A549 (cell line): ENCODE measurements at regions not wholly inside any gene's neighbourhood (a gene's known extent, or its start where the extent isn't known, plus 50 kb on each side); places are given as distances from the start of the nearest gene placed in this dataset.
A peak's percentile ranks its signal among the peaks of the same experiment; 100 is the strongest.

Experiments
- ATAC-seq, 2 experiments: fragments of 200-7000 bp in 1 of 2; fragments of >200 bp in 1 of 2; cut with Nextera tagmentation in 1 of 2; cut with Tn5 transposase in 1 of 2; 3 replicates each; pipeline versions ENCODE4 v1.8.0 to v1.9.1; 2018 to 2020; ENCODE audit warnings: mild to moderate bottlenecking in 1 of 2, moderate library complexity in 1 of 2
- CTCF ChIA-PET: fragments of 300-600 bp; sonication (Branson Sonifier 250); formaldehyde crosslinking; extraction: SDS; loops from one replicate; lab custom pipeline; 2021; ENCODE audit warnings: antibody characterized with exemption, inconsistent platforms; lab: Yijun Ruan, JAX
- POLR2A ChIA-PET: fragments of 350-600 bp; formaldehyde crosslinking; extraction: SDS; loops from one replicate; lab custom pipeline; 2021; ENCODE audit warnings: antibody characterized with exemption, inconsistent platforms; lab: Yijun Ruan, JAX
- DNase-seq, 2 experiments: peaks; one replicate each; pipeline versions ENCODE4 v3.0.0 to v3.0.0-alpha.2; 2011 to 2016; ENCODE audit warnings: low read depth in 1 of 2, low spot score in 1 of 2
- FAIRE-seq: peaks from 2 replicates; lab custom pipeline; 2011; peaks lifted over from hg19 to GRCh38; lab: Jason Lieb, UNC
- H3K27ac ChIP-seq, 2 experiments: fragments of >200 bp; sonication (Bioruptor Twin); formaldehyde crosslinking; 3 replicates each; pipeline ENCODE4 v1.5.1; 2016 to 2017
- H3K4me1 ChIP-seq: fragments of >200 bp; sonication (Bioruptor Twin); formaldehyde crosslinking; 3 replicates; pipeline ENCODE4 v1.6.1; 2016
- H3K4me2 ChIP-seq: fragments of >200 bp; sonication (Bioruptor Twin); formaldehyde crosslinking; 3 replicates; pipeline ENCODE4 v1.6.1; 2016
- H3K4me3 ChIP-seq: fragments of >200 bp; sonication (Bioruptor Twin); formaldehyde crosslinking; 3 replicates; pipeline ENCODE4 v1.5.1; 2016
- H3K9me3 ChIP-seq: fragments of >200 bp; sonication (Bioruptor Twin); formaldehyde crosslinking; 3 replicates; pipeline ENCODE4 v1.6.1; 2016
- BHLHE40 ChIP-seq: IDR thresholded peaks from 2 replicates; pipeline ENCODE4 v1.6.1; 2012; ENCODE audit warnings: low read depth, low read length, inconsistent platforms
- CEBPB ChIP-seq, 2 experiments: fragments of >200 bp in 1 of 2; sonication (Bioruptor Twin) in 1 of 2; formaldehyde crosslinking in 1 of 2; IDR thresholded peaks; 2 replicates each; pipeline ENCODE4 v1.6.1; 2012 to 2016
- FOSB ChIP-seq: fragments of 250-450 bp; sonication (Bioruptor Pico); IDR thresholded peaks from 2 replicates; pipeline ENCODE4 v1.5.0; 2020; ENCODE audit warnings: mild to moderate bottlenecking, moderate library complexity
- FOXS1 ChIP-seq: fragments of 250-450 bp; sonication (Bioruptor Pico); IDR thresholded peaks from 2 replicates; pipeline ENCODE4 v1.5.0; 2020; ENCODE audit warnings: mild to moderate bottlenecking, moderate library complexity
- HOXB13 ChIP-seq: fragments of 250-450 bp; sonication (Bioruptor Pico); IDR thresholded peaks from 2 replicates; pipeline ENCODE4 v1.5.0; 2020; ENCODE audit warnings: low read depth, mild to moderate bottlenecking, moderate library complexity
- HOXB5 ChIP-seq: fragments of 250-450 bp; sonication (Bioruptor Pico); IDR thresholded peaks from 2 replicates; pipeline ENCODE4 v1.5.0; 2020; ENCODE audit warnings: mild to moderate bottlenecking, moderate library complexity
- JUNB ChIP-seq: fragments of >200 bp; sonication (Bioruptor Twin); formaldehyde crosslinking; IDR thresholded peaks from 2 replicates; pipeline ENCODE4 v1.6.1; 2016
- KDM5A ChIP-seq: fragments of 200-600 bp; sonication (generic); IDR thresholded peaks from 2 replicates; pipeline ENCODE4 v1.6.1; 2016; ENCODE audit warnings: antibody characterized with exemption, mild to moderate bottlenecking
- MAFK ChIP-seq: fragments of 450-650 bp; IDR thresholded peaks from 2 replicates; pipeline ENCODE4 v1.6.1; 2014; ENCODE audit not compliant: partially characterized antibody
- MAZ ChIP-seq: fragments of 150-350 bp; IDR thresholded peaks from 2 replicates; pipeline ENCODE4 v1.6.1; 2014; ENCODE audit warnings: antibody characterized with exemption, low read depth, low read length, borderline replicate concordance
- MYC ChIP-seq: IDR thresholded peaks from 2 replicates; pipeline ENCODE4 v1.6.1; 2012; ENCODE audit warnings: mild to moderate bottlenecking, inconsistent platforms, low read length, improper control_type of control experiment, borderline replicate concordance
- NFE2L2 ChIP-seq: fragments of 150-350 bp; conservative IDR thresholded peaks from 2 replicates; pipeline ENCODE4 v1.6.1; 2014; ENCODE audit warnings: low read length
- POLR2A ChIP-seq: IDR thresholded peaks from 2 replicates; pipeline ENCODE4 v1.6.1; 2012; ENCODE audit warnings: mild to moderate bottlenecking, low read length
- POLR2AphosphoS2 ChIP-seq: conservative IDR thresholded peaks from 2 replicates; pipeline ENCODE4 v1.6.1; 2012; ENCODE audit warnings: low read length, improper control_type of control experiment, inconsistent platforms
- RAD21 ChIP-seq, 2 experiments: fragments of >200 bp in 1 of 2; sonication (Bioruptor Twin) in 1 of 2; formaldehyde crosslinking in 1 of 2; IDR thresholded peaks in 1 of 2; conservative IDR thresholded peaks in 1 of 2; 2 replicates in 1 of 2; 3 replicates in 1 of 2; pipeline ENCODE4 v1.6.1; 2012 to 2018; ENCODE audit warnings: inconsistent platforms in 1 of 2
- SMC3 ChIP-seq: fragments of >200 bp; sonication (Bioruptor Twin); formaldehyde crosslinking; IDR thresholded peaks from 3 replicates; pipeline ENCODE4 v1.6.1; 2018; ENCODE audit warnings: inconsistent platforms
- TP53 ChIP-seq: fragments of 250-450 bp; sonication (Bioruptor Pico); IDR thresholded peaks from 2 replicates; pipeline ENCODE4 v1.5.0; 2021; ENCODE audit warnings: mild to moderate bottlenecking, moderate library complexity
- WGBS: methylation state at CpG from one replicate; pipeline ENCODE4 v1.1.6; 2017; ENCODE audit errors: missing lambda C conversion rate; 5-methylcytosine and 5-hydroxymethylcytosine counted together
- TF ChIP-seq, protein P1 (sequence below): fragments of 250-450 bp; sonication (Bioruptor Pico); IDR thresholded peaks from 2 replicates; pipeline ENCODE4 v1.5.0; 2020; ENCODE audit warnings: low read depth, mild to moderate bottlenecking, moderate library complexity
- TF ChIP-seq, protein P2 (sequence below): IDR thresholded peaks from 2 replicates; pipeline ENCODE4 v1.6.1; 2012; ENCODE audit warnings: low read depth, borderline replicate concordance
- TF ChIP-seq, protein P3 (sequence below): fragments of 450-650 bp; IDR thresholded peaks from 2 replicates; pipeline ENCODE4 v1.6.1; 2014; ENCODE audit warnings: antibody characterized with exemption
- TF ChIP-seq, protein P4 (sequence below): fragments of >200 bp; sonication (Bioruptor Twin); formaldehyde crosslinking; IDR thresholded peaks from 3 replicates; pipeline ENCODE4 v1.6.1; 2016
- TF ChIP-seq, protein P5 (sequence below): fragments of >200 bp; sonication (Bioruptor Twin); formaldehyde crosslinking; IDR thresholded peaks from 2 replicates; pipeline ENCODE4 v1.6.1; 2016

DNA sequence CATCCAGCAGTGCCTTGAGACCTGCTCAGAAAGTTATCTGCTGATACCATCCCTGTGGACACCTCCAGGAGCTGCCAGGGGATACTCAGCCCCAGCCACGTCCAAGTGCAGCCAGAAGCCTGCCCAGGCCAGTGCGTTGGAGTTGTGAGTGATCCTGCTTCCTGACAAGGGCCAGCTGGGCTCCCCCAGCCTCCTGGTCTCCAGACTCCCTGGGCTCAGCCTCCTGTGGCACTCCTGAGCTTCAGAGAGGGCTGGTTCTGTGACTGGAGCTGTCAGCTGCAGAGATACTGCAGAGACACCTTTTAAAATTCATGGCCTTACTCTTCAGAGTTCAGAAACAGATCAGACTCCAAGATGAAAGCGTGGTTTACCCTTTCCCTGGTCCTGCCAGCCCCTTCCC, 515.9 kb downstream of the CD83 start:
- no peaks in the 10 kb centered on the region for H3K9me3 ChIP-seq

DNA sequence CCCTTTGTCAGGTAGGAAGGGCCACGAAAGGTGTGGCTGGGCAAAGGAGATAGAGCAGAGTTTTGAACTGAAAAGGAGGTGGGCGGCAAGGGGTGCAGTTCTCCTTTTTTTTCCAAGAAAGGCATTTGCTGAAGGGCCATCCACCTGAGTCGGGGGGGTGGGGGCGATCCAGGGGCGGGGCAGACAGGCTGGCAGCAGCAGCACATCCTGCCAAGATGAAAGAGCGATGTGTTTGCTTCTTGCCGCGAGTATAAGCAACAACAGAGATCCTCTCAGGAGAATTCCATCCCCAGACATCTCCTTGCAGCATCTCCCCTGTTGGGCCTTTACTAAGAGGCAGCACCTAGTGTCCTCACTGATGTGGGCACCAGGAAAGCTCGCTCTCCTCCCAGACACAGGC, 516.5 kb downstream of the CD83 start:
- 87% methylated on average over 7 of the region's 9 CpGs for WGBS
- DNase-seq, result no peak
- no peak for ATAC-seq
- no peak for FAIRE-seq
- POLR2A ChIA-PET, result no interaction called here
- no peak overlapping the region for H3K4me3 ChIP-seq
- no peak for TF ChIP-seq NFE2L2
- no peak for TF ChIP-seq MYC
- TF ChIP-seq FOXS1 (CRISPR knock-in tag), result no peak
- no peak for TF ChIP-seq KDM5A
- no peak for TF ChIP-seq BHLHE40
- TF ChIP-seq, protein P1, sequence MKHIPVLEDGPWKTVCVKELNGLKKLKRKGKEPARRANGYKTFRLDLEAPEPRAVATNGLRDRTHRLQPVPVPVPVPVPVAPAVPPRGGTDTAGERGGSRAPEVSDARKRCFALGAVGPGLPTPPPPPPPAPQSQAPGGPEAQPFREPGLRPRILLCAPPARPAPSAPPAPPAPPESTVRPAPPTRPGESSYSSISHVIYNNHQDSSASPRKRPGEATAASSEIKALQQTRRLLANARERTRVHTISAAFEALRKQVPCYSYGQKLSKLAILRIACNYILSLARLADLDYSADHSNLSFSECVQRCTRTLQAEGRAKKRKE (CRISPR knock-in tag), result no peak
- TF ChIP-seq MAZ, result no peak
- H3K4me2 ChIP-seq, result no peak overlapping the region
- H3K4me1 ChIP-seq, result no peaks in the 10 kb centered on the region
- no peak overlapping the region for H3K27ac ChIP-seq
- CTCF ChIA-PET, result no interaction called here
- no peaks in the 10 kb centered on the region for H3K9me3 ChIP-seq

More for the DNA sequence above, 515.9 kb downstream of the CD83 start:
- ChIA-PET POLR2A (no interaction called here), CTCF (no interaction called here)
- 75% methylated on average over 1 of the region's 3 CpGs for WGBS
- no peak overlapping the region for H3K4me3 ChIP-seq
- ATAC-seq (no peak), FAIRE-seq (no peak), DNase-seq (no peak)
- TF ChIP-seq KDM5A (no peak), JUNB (no peak), BHLHE40 (no peak), FOSB (CRISPR knock-in tag) (no peak), MAFK (no peak), POLR2AphosphoS2 (no peak), CEBPB (IDR thresholded peaks at IDR 0.05) (no peak), HOXB5 (CRISPR knock-in tag) (no peak), TP53 (no peak), HOXB13 (no peak), POLR2A (no peak), RAD21 (conservative IDR thresholded peaks at IDR 0.05 in 1 of 2, IDR thresholded peaks at IDR 0.05 in 1 of 2) (no peak), SMC3 (no peak), MYC (no peak)
- TF ChIP-seq, protein P2, sequence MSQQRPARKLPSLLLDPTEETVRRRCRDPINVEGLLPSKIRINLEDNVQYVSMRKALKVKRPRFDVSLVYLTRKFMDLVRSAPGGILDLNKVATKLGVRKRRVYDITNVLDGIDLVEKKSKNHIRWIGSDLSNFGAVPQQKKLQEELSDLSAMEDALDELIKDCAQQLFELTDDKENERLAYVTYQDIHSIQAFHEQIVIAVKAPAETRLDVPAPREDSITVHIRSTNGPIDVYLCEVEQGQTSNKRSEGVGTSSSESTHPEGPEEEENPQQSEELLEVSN, result no peak
- TF ChIP-seq, protein P3, sequence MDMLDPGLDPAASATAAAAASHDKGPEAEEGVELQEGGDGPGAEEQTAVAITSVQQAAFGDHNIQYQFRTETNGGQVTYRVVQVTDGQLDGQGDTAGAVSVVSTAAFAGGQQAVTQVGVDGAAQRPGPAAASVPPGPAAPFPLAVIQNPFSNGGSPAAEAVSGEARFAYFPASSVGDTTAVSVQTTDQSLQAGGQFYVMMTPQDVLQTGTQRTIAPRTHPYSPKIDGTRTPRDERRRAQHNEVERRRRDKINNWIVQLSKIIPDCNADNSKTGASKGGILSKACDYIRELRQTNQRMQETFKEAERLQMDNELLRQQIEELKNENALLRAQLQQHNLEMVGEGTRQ, result no peak
- TF ChIP-seq, protein P4, sequence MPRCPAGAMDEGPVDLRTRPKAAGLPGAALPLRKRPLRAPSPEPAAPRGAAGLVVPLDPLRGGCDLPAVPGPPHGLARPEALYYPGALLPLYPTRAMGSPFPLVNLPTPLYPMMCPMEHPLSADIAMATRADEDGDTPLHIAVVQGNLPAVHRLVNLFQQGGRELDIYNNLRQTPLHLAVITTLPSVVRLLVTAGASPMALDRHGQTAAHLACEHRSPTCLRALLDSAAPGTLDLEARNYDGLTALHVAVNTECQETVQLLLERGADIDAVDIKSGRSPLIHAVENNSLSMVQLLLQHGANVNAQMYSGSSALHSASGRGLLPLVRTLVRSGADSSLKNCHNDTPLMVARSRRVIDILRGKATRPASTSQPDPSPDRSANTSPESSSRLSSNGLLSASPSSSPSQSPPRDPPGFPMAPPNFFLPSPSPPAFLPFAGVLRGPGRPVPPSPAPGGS, result no peak
- TF ChIP-seq, protein P5, sequence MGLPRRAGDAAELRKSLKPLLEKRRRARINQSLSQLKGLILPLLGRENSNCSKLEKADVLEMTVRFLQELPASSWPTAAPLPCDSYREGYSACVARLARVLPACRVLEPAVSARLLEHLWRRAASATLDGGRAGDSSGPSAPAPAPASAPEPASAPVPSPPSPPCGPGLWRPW, result no peak
- TF ChIP-seq, protein P1 (CRISPR knock-in tag), result no peak
- peak overlapping the region in 1 of 2 experiments; percentile 45; a peak in 1 of 6 replicates for H3K27ac ChIP-seq
- H3K4me1 ChIP-seq, result no peaks in the 10 kb centered on the region
- no peak overlapping the region for H3K4me2 ChIP-seq
